Ovary (tissue), 7 donors: ENCODE measurements at regions not wholly inside any gene's neighbourhood (a gene's known extent, or its start where the extent isn't known, plus 50 kb on each side); places are given as distances from the start of the nearest gene placed in this dataset.

Source experiments
- DNase-seq, 5 donors: peaks; one replicate each; pipeline ENCODE4 v3.0.0-alpha.2; 2019 to 2020
- H3K27ac ChIP-seq, 2 donors: fragments of 200-600 bp; one replicate each; pipeline versions ENCODE4 v1.5.1 to v1.8.0; 2019 to 2022
- H3K27me3 ChIP-seq: fragments of 200-600 bp; one replicate; pipeline ENCODE4 v1.8.0; 2022
- H3K36me3 ChIP-seq: fragments of 200-600 bp; sonication (generic); one replicate; pipeline ENCODE4 v1.5.1; 2019
- H3K4me1 ChIP-seq: one replicate; pipeline ENCODE4 v1.8.1; 2013; ENCODE audit warnings: mild to moderate bottlenecking, moderate library complexity; ENCODE audit not compliant: insufficient read depth
- H3K4me3 ChIP-seq: fragments of 200-600 bp; sonication (generic); one replicate; pipeline ENCODE4 v1.5.1; 2017
- H3K9me3 ChIP-seq, 2 donors: fragments of 200-600 bp in 1 of 2; sonication (generic) in 1 of 2; one replicate each; pipeline versions ENCODE4 v1.5.1 to v1.8.1; 2013 to 2019; ENCODE audit warnings: mild to moderate bottlenecking in 1 of 2, moderate library complexity in 1 of 2
- EP300 ChIP-seq: sonication (generic); formaldehyde crosslinking; IDR thresholded peaks from one replicate; pipeline ENCODE4 v1.6.1; 2017; ENCODE audit warnings: antibody characterized with exemption
- POLR2A ChIP-seq: fragments of 450-650 bp; IDR thresholded peaks from one replicate; pipeline ENCODE4 v1.6.1; 2017; ENCODE audit warnings: antibody characterized with exemption, mild to moderate bottlenecking, moderate library complexity
- WGBS, 3 donors: extraction: QIAGEN DNeasy Blood & Tissue Kit in 1 of 3; methylation state at CpG; one replicate each; pipeline versions ENCODE4 v1.1.5 to v1.1.7; 2013 to 2017; 5-methylcytosine and 5-hydroxymethylcytosine counted together
- intact Hi-C, 4 donors: fragments of 100-400 bp; cut with DNase I; formaldehyde crosslinking; loops; one replicate each; pipeline versions ENCODE4 v1.11.0 to v1.15.1; 2022 to 2023
- TF ChIP-seq, protein P1 (sequence below), 3 donors: fragments of 450-650 bp in 2 of 3; fragments of 200-600 bp in 1 of 3; IDR thresholded peaks; one replicate each; pipeline versions ENCODE4 v1.5.1 to v1.8.0; 2016 to 2022; ENCODE audit warnings: antibody characterized with exemption in 3 of 3, mild to moderate bottlenecking in 1 of 3
- donor health status: DM: no; HTN: no; CAD: no; lungs with moderate emphysema.
- donor health status: DM: no; HTN: no; CAD: no.
- donor health status: Bipolar disorder and iron deficiency.
- donor health status: DM: no; HTN: no; CAD: no.
- donor health status: DM: yes; HTN: yes; CAD: no.

DNA sequence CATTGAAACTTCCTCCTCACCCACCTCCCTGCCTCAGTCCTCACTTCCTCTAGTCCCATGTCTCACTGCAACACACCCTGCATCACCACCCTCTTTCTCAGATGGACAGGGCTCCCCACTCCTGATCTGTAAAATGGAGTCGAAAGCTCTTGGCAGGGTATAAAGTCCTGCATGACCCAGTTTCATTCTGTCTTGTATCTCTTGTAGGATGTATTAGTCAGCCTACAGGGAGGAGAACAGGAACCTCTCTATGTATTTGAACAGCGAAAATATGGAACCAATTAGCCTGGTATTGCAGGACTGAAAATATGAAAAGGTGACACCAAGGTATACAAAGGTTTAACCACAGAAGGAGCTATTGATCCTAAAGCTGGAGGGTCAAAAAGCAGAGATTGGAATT lies 156.9 kb upstream of the SNX19 start:
- WGBS, 3 donors = 85 to 90% (median 90%) methylated on average over 2 of the region's 2 CpGs
- Histone ChIP-seq H3K27me3 (no peaks in the 10 kb centered on the region), H3K9me3 (no peaks in the 10 kb centered on the region), H3K4me1 (no peaks in the 10 kb centered on the region), H3K4me3 (no peak overlapping the region), H3K27ac (no peak overlapping the region), H3K36me3 (no peaks in the 10 kb centered on the region)
- intact Hi-C loops = no loop called here
- DNase-seq = no peak
- no peak for TF ChIP-seq POLR2A
- no peak for TF ChIP-seq EP300
- TF ChIP-seq, protein P1, sequence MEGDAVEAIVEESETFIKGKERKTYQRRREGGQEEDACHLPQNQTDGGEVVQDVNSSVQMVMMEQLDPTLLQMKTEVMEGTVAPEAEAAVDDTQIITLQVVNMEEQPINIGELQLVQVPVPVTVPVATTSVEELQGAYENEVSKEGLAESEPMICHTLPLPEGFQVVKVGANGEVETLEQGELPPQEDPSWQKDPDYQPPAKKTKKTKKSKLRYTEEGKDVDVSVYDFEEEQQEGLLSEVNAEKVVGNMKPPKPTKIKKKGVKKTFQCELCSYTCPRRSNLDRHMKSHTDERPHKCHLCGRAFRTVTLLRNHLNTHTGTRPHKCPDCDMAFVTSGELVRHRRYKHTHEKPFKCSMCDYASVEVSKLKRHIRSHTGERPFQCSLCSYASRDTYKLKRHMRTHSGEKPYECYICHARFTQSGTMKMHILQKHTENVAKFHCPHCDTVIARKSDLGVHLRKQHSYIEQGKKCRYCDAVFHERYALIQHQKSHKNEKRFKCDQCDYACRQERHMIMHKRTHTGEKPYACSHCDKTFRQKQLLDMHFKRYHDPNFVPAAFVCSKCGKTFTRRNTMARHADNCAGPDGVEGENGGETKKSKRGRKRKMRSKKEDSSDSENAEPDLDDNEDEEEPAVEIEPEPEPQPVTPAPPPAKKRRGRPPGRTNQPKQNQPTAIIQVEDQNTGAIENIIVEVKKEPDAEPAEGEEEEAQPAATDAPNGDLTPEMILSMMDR (IDR thresholded peaks at IDR 0.05) = no peak

DNA sequence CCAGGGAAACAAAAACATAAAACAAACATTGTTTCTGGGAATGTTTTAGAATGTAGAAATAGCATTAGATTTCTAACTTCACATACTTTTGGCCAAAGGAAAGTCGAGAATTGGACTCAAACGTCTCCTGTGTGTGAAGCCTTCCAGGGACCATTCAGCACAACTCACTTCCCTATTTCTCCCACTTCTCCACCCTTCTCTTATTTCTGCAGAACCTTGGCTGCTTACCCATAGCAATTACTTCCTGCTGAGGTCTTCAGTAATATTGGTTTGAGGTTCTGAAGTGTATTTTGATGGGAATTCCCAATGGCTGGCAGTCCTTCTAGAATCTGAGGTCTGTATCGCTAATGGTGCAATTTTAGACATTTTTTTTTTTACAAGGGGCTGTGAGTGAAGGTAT lies 158.3 kb upstream of the SNX19 start:
- no peak for DNase-seq
- no peaks in the 10 kb centered on the region for H3K4me1 ChIP-seq
- no peaks in the 10 kb centered on the region for H3K27me3 ChIP-seq
- no peak overlapping the region for H3K27ac ChIP-seq
- H3K9me3 ChIP-seq = no peaks in the 10 kb centered on the region
- no peak overlapping the region for H3K4me3 ChIP-seq
- TF ChIP-seq, protein P1 (IDR thresholded peaks at IDR 0.05) = no peak
- TF ChIP-seq POLR2A = no peak
- TF ChIP-seq EP300 = no peak
- no peaks in the 10 kb centered on the region for H3K36me3 ChIP-seq
- intact Hi-C loops = no loop called here
- 43 to 52% (median 51%) methylated on average over 3 of the region's 3 CpGs for WGBS, 3 donors

DNA sequence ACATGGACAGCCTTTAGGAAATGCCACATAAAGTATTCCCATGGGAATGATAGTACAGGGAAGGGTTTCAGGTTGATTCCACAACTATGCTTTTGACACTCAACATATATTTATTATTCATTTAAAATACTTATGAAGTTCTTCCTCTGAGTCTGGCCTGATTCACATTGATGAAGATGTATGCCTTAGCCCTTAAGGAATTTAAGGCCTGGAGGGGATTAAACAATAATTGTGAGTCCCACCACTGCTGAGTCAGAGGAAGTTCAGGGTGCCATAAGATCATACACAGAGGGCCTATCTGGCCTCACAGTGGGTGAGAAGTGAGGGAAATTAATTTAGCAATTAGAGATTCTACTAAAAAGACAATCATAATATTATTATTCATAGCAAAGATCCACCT lies 161.1 kb upstream of the SNX19 start:
- Histone ChIP-seq H3K4me1 (no peaks in the 10 kb centered on the region), H3K9me3 (no peaks in the 10 kb centered on the region), H3K4me3 (no peak overlapping the region), H3K36me3 (no peaks in the 10 kb centered on the region), H3K27me3 (no peaks in the 10 kb centered on the region), H3K27ac (no peak overlapping the region)
- DNase-seq = no peak
- TF ChIP-seq POLR2A (no peak), EP300 (no peak)
- TF ChIP-seq, protein P1 (IDR thresholded peaks at IDR 0.05) = no peak
- intact Hi-C loops = no loop called here

DNA sequence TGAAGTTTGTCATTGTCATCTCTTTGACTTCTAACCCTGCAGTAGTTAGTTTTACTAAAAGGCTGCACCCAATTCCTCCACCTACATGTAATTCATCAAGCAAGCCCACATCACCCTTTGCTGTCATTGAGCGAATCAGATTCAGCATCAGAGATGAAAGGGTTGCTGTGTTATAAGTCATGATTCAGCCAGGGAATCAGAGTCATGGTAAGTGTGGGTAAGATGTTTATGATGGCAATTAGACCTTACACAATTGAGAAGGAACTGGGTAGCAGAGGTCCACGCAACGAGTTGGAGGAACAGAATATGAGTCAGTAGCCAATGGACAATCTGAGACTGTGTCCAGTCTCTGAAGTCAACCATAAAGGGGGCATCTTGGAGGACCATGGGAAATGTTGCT lies 162.8 kb upstream of the SNX19 start:
- Histone ChIP-seq H3K27ac (no peak overlapping the region), H3K36me3 (no peaks in the 10 kb centered on the region), H3K4me1 (no peaks in the 10 kb centered on the region), H3K4me3 (no peak overlapping the region), H3K27me3 (no peaks in the 10 kb centered on the region), H3K9me3 (no peaks in the 10 kb centered on the region)
- TF ChIP-seq POLR2A (no peak), EP300 (no peak)
- WGBS, 3 donors = 75 to 86% (median 80%) methylated on average over 3 of the region's 3 CpGs
- intact Hi-C loops = no loop called here
- no peak for DNase-seq

DNA sequence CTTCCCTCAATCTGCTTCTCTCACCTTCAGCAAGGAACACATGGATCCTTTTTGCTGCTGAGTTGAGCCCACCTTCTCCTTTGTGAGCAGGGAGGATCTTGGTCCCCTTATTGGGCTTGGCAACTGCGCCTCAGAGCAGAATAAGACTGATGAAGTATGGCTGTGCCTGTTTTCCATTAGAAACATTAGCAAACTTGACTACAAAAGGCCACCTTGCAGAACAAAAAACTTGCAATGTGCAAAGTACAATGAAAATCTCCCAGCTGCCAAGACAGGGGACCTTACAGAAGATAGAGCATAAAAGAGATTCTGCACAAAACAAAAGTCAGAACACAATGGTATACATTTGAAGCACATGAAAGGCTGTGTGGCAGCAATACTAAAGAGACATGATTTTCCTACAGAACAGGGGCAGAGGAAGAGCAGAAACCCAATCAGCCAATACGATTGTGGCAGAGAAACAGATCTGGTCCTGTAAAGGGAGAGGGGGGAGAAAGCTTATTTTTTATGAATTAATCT lies 173.5 kb upstream of the SNX19 start:
- intact Hi-C loops = no loop called here
- DNase-seq = no peak
- 69 to 86% (median 70%) methylated on average over 2 of the region's 2 CpGs for WGBS, 3 donors
- Histone ChIP-seq H3K4me3 (no peak overlapping the region), H3K36me3 (no peaks in the 10 kb centered on the region), H3K27me3 (no peaks in the 10 kb centered on the region), H3K9me3 (no peaks in the 10 kb centered on the region), H3K4me1 (no peaks in the 10 kb centered on the region), H3K27ac (no peak overlapping the region)
- TF ChIP-seq, protein P1 (IDR thresholded peaks at IDR 0.05) = no peak
- TF ChIP-seq POLR2A = no peak
- TF ChIP-seq EP300 = no peak
